ENCODE measurements at regions not wholly inside any gene's neighbourhood (a gene's known extent, or its start where the extent isn't known, plus 50 kb on each side); places are given as distances from the start of the nearest gene placed in this dataset.

- no peak for DNase-seq
These were observed 93.8 kb upstream of the PLPPR4 start for GRCh38 chr1:99170516-99170915.

- DNase-seq: no peak
These were observed 93.0 kb upstream of the PLPPR4 start for GRCh38 chr1:99171184-99171813.

GRCh38 chr1:99173282-99173681 is 91.0 kb upstream of the PLPPR4 start:
- no peak for DNase-seq

GRCh38 chr1:99173900-99174299 is 90.4 kb upstream of the PLPPR4 start:
- DNase-seq: no peak

- DNase-seq: no peak
These were observed 87.5 kb upstream of the PLPPR4 start for GRCh38 chr1:99176753-99177152.

- no peak for DNase-seq
These were observed 86.8 kb upstream of the PLPPR4 start for GRCh38 chr1:99177465-99177864.

- peak; percentile 51 to 67 for DNase-seq
These were observed 83.9 kb upstream of the PLPPR4 start for GRCh38 chr1:99180343-99180808.

- DNase-seq: no peak
These were observed 83.4 kb upstream of the PLPPR4 start for GRCh38 chr1:99180915-99181314.

- DNase-seq: no peak
These were observed 82.4 kb upstream of the PLPPR4 start for GRCh38 chr1:99181892-99182291.

GRCh38 chr1:99185196-99185595 is 79.1 kb upstream of the PLPPR4 start:
- DNase-seq: no peak

GRCh38 chr1:99193431-99193830 is 70.9 kb upstream of the PLPPR4 start:
- DNase-seq: no peak

- no peak for DNase-seq
These were observed 65.9 kb upstream of the PLPPR4 start for GRCh38 chr1:99198393-99198792.

- DNase-seq: no peak
These were observed 57.1 kb upstream of the PLPPR4 start for GRCh38 chr1:99207216-99207615.

All from CD4-positive, alpha-beta T cell treated with Interleukin-4 for 1 hour (primary cell).